PC-9 (cell line): ENCODE measurements at regions not wholly inside any gene's neighbourhood (a gene's known extent, or its start where the extent isn't known, plus 50 kb on each side); places are given as distances from the start of the nearest gene placed in this dataset.

Experiments used
- BruUV-seq: library from RNA; stranded (reverse); fragments of 400-500 nt; replicated peaks from 2 replicates; lab custom pipeline; 2021; lab: Mats Ljungman, UMichigan
- CTCF ChIA-PET: fragments of 300-600 bp; sonication (Branson Sonifier 250); formaldehyde crosslinking; loops from one replicate; lab custom pipeline; 2022; ENCODE audit warnings: antibody characterized with exemption; lab: Charles Lee
- POLR2A ChIA-PET: fragments of 300-600 bp; sonication (Branson Sonifier 250); formaldehyde crosslinking; loops from one replicate; lab custom pipeline; 2022; ENCODE audit warnings: antibody characterized with exemption; ENCODE audit not compliant: unreplicated experiment; lab: Charles Lee
- DNase-seq, 2 experiments: peaks; one replicate each; pipeline versions ENCODE4 v3.0.0 to v3.0.0-alpha.2; 2015 to 2022; ENCODE audit warnings: mixed read lengths in 1 of 2
- H2AFZ ChIP-seq: fragments of 200-600 bp; sonication (generic); 2 replicates; pipeline ENCODE4 v1.8.1; 2017; ENCODE audit warnings: antibody characterized with exemption
- H3F3A ChIP-seq: fragments of 200-600 bp; sonication (generic); 2 replicates; pipeline ENCODE4 v1.8.1; 2017; ENCODE audit warnings: antibody characterized with exemption, mild to moderate bottlenecking, low read depth; ENCODE audit not compliant: insufficient read depth
- H3K27ac ChIP-seq: fragments of 200-600 bp; sonication (generic); 2 replicates; pipeline ENCODE4 v1.6.1; 2016; ENCODE audit warnings: mixed run types
- H3K27me3 ChIP-seq: fragments of 200-600 bp; sonication (generic); 2 replicates; pipeline ENCODE4 v1.6.1; 2016; ENCODE audit warnings: low read depth, mixed run types; ENCODE audit not compliant: insufficient read depth
- H3K36me3 ChIP-seq: fragments of 200-600 bp; sonication (generic); 2 replicates; pipeline ENCODE4 v1.6.1; 2016; ENCODE audit warnings: low read depth, mixed run types
- H3K4me1 ChIP-seq: fragments of 200-600 bp; sonication (generic); replicated peaks from 2 replicates; pipeline ENCODE4 v1.6.1; 2016; ENCODE audit warnings: mixed run types; ENCODE audit not compliant: insufficient read depth
- H3K4me2 ChIP-seq: fragments of 200-600 bp; sonication (generic); 2 replicates; pipeline ENCODE4 v1.6.1; 2017; ENCODE audit warnings: mixed run types
- H3K4me3 ChIP-seq: fragments of 200-600 bp; sonication (generic); 2 replicates; pipeline ENCODE4 v1.6.1; 2016; ENCODE audit warnings: mixed run types
- H3K79me2 ChIP-seq: fragments of 200-600 bp; sonication (generic); 2 replicates; pipeline ENCODE4 v1.6.1; 2017; ENCODE audit warnings: low read depth, mixed run types
- H3K9me2 ChIP-seq: fragments of 200-600 bp; sonication (generic); 2 replicates; pipeline ENCODE4 v1.8.1; 2017; ENCODE audit warnings: mild to moderate bottlenecking; ENCODE audit not compliant: insufficient read depth
- H3K9me3 ChIP-seq: fragments of 200-600 bp; sonication (generic); 2 replicates; pipeline ENCODE4 v1.8.1; 2016; ENCODE audit warnings: low read depth; ENCODE audit not compliant: insufficient read depth
- H4K20me1 ChIP-seq: fragments of 200-600 bp; sonication (generic); 2 replicates; pipeline ENCODE4 v1.8.1; 2017; ENCODE audit not compliant: insufficient read depth
- CTCF ChIP-seq: fragments of 200-600 bp; sonication (generic); conservative IDR thresholded peaks from 2 replicates; pipeline ENCODE4 v1.6.1; 2017; ENCODE audit warnings: mixed run types, antibody characterized with exemption, mild to moderate bottlenecking, moderate library complexity
- EZH2 ChIP-seq: fragments of 200-600 bp; sonication (generic); IDR thresholded peaks from 2 replicates; pipeline ENCODE4 v1.8.0; 2017; ENCODE audit warnings: antibody characterized with exemption, low read depth
- intact Hi-C: fragments of 100-400 bp; cut with micrococcal nuclease; formaldehyde crosslinking; loops from one replicate; pipeline ENCODE4 v1.10.0; 2022; ENCODE audit not compliant: unreplicated experiment

- H3K4me3 ChIP-seq: no peak overlapping the region
- no peaks in the 10 kb centered on the region; the same call in 1 of the 2 replicates for H3K9me2 ChIP-seq
- no peak overlapping the region for H3K27ac ChIP-seq
- H3K36me3 ChIP-seq: no peaks in the 10 kb centered on the region
- H2AFZ ChIP-seq: no peak overlapping the region
- no peaks in the 10 kb centered on the region for H3F3A ChIP-seq
- no peak overlapping the region for H3K4me2 ChIP-seq
- CTCF ChIA-PET: no interaction called here
- no peak for DNase-seq
- no peaks in the 10 kb centered on the region for H3K4me1 ChIP-seq
- H3K9me3 ChIP-seq: no peaks in the 10 kb centered on the region
- intact Hi-C loops: no loop called here
- H3K79me2 ChIP-seq: no peaks in the 10 kb centered on the region
- no TSS peak for BruUV-seq
- TF ChIP-seq CTCF: no peak
- TF ChIP-seq EZH2: no peak
- no peaks in the 10 kb centered on the region for H4K20me1 ChIP-seq
- 0 out of 2 replicates have a peak, but pooled peaks cover 3% of the 10 kb centered on the region for H3K27me3 ChIP-seq
- POLR2A ChIA-PET: no interaction called here
Measured at GRCh38 chr2:7829241-7829640, 852.6 kb upstream of the ID2 start.

GRCh38 chr2:7830616-7831015, 851.2 kb upstream of the ID2 start:
- no peaks in the 10 kb centered on the region for H3K4me1 ChIP-seq
- no TSS peak for BruUV-seq
- H3K79me2 ChIP-seq: no peaks in the 10 kb centered on the region
- no peak overlapping the region for H2AFZ ChIP-seq
- H3F3A ChIP-seq: no peaks in the 10 kb centered on the region
- intact Hi-C loops: no loop called here
- H4K20me1 ChIP-seq: no peaks in the 10 kb centered on the region
- ChIA-PET POLR2A (no interaction called here), CTCF (no interaction called here)
- no peak overlapping the region for H3K27ac ChIP-seq
- DNase-seq: no peak
- H3K36me3 ChIP-seq: no peaks in the 10 kb centered on the region
- 0 out of 2 replicates have a peak, but pooled peaks cover 3% of the 10 kb centered on the region for H3K27me3 ChIP-seq
- TF ChIP-seq EZH2: no peak
- TF ChIP-seq CTCF: no peak
- H3K4me2 ChIP-seq: no peak overlapping the region
- H3K9me3 ChIP-seq: no peaks in the 10 kb centered on the region
- no peak overlapping the region for H3K4me3 ChIP-seq
- H3K9me2 ChIP-seq: no peaks in the 10 kb centered on the region; the same call in 1 of the 2 replicates

DNA sequence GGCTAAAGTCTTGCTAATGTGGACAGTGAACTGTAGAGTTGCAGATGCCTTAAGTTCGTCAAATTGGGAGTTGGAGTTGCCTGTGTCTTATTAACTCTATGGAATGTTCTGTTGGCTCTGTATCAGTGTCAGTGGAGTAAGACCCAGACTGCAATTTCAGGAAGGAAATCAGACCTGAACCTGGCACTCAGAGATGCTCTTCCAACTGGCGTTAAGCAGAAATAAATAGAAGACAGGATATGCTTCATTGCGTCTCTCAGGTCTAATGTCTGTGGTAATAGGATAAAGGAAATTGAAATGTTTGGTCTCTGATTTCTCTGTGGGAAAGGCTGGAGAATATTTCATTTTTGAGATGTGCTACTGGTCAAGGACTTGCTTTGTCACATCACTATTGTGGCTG, 846.7 kb upstream of the ID2 start:
- Histone ChIP-seq H3K27ac (no peak overlapping the region), H2AFZ (no peak overlapping the region), H3F3A (no peaks in the 10 kb centered on the region), H3K9me3 (no peaks in the 10 kb centered on the region), H3K27me3 (0 out of 2 replicates have a peak, but pooled peaks cover 4% of the 10 kb centered on the region), H3K4me3 (no peak overlapping the region), H3K79me2 (no peaks in the 10 kb centered on the region), H3K36me3 (no peaks in the 10 kb centered on the region), H3K9me2 (no peaks in the 10 kb centered on the region), H3K4me1 (no peaks in the 10 kb centered on the region), H3K4me2 (no peak overlapping the region), H4K20me1 (peaks cover 5% of the 10 kb centered on the region; the same call in 1 of the 2 replicates)
- TF ChIP-seq EZH2: no peak
- TF ChIP-seq CTCF: no peak
- POLR2A ChIA-PET: no interaction called here
- no peak for DNase-seq
- intact Hi-C loops: no loop called here
- BruUV-seq: no TSS peak
- CTCF ChIA-PET: no interaction called here
